GM10248 (cell line): ENCODE measurements at regions not wholly inside any gene's neighbourhood (a gene's known extent, or its start where the extent isn't known, plus 50 kb on each side); places are given as distances from the start of the nearest gene placed in this dataset.
"Not testable (repeated sequence)": the region's sequence is repeated elsewhere in the genome, so short reads cannot be mapped to it uniquely, and the experiment has no call there.

Experiments
- CTCF ChIA-PET: fragments of 300-600 bp; sonication (Branson Sonifier 250); formaldehyde crosslinking; extraction: SDS; loops from one replicate; lab custom pipeline; 2021; ENCODE audit warnings: antibody characterized with exemption; lab: Yijun Ruan, JAX
- POLR2A ChIA-PET: fragments of 350-650 bp; sonication (Branson Sonifier 250); formaldehyde crosslinking; extraction: SDS; loops from one replicate; lab custom pipeline; 2020; ENCODE audit warnings: antibody characterized with exemption; lab: Yijun Ruan, JAX
- DNase-seq: peaks from one replicate; pipeline ENCODE4 v3.0.0; 2012; ENCODE audit errors: extremely low spot score
- CTCF ChIP-seq: IDR thresholded peaks from 2 replicates; pipeline ENCODE4 v1.5.1; 2012; ENCODE audit warnings: mild to moderate bottlenecking, low read depth; ENCODE audit errors: extremely low read depth, missing control alignments, control extremely low read depth

GRCh38 chr5:89336111-89336510, 453.1 kb upstream of the MEF2C start:
- no peak for TF ChIP-seq CTCF
- ChIA-PET POLR2A (no interaction called here), CTCF (interaction anchor here (1.0 kb wide), 1 partner anchor 381 kb away, joined by 3 read pairs; no protein-coding TSS in a partner anchor)
- DNase-seq: no peak

GRCh38 chr5:89330140-89330539, 447.2 kb upstream of the MEF2C start:
- no peak for DNase-seq
- no peak for TF ChIP-seq CTCF
- ChIA-PET POLR2A (no interaction called here), CTCF (interaction anchor here (1.6 kb wide), 1 partner anchor 9 kb away, joined by 4 read pairs; no protein-coding TSS in a partner anchor)

GRCh38 chr5:89327608-89328007, 444.6 kb upstream of the MEF2C start:
- ChIA-PET CTCF (interaction anchor here (1.6 kb wide), 1 partner anchor 15 kb away, joined by 7 read pairs; no protein-coding TSS in a partner anchor), POLR2A (no interaction called here)
- no peak for DNase-seq
- no peak for TF ChIP-seq CTCF

GRCh38 chr5:89324990-89325389, 442.0 kb upstream of the MEF2C start:
- DNase-seq: no peak
- ChIA-PET CTCF (interaction anchor here (0.9 to 1.2 kb wide), 2 partner anchors 10 to 11 kb away, joined by 3 read pairs; no protein-coding TSS in a partner anchor), POLR2A (no interaction called here)
- TF ChIP-seq CTCF: no peak

- DNase-seq: no peak
- CTCF ChIA-PET: interaction anchor here (1.1 to 1.3 kb wide), 2 partner anchors 10 to 19 kb away, joined by 4 read pairs; no protein-coding TSS in a partner anchor
- TF ChIP-seq CTCF: no peak
- POLR2A ChIA-PET: no interaction called here
Observed at GRCh38 chr5:89320421-89321277, 437.7 kb upstream of the MEF2C start.

GRCh38 chr5:89317838-89318237, 434.9 kb upstream of the MEF2C start:
- DNase-seq, POLR2A ChIA-PET, CTCF ChIA-PET: not testable (repeated sequence)
